DMS114 treated with DMSO at 0.1 percent for 48 hours (cell line): ENCODE measurements at regions not wholly inside any gene's neighbourhood (a gene's known extent, or its start where the extent isn't known, plus 50 kb on each side); places are given as distances from the start of the nearest gene placed in this dataset.

Experiments
- DNase-seq: peaks from one replicate; lab custom pipeline; 2025; ENCODE audit not compliant: unreplicated experiment; lab: John Stamatoyannopoulos, UW

GRCh38 chr18:68034296-68034695 lies 517.8 kb upstream of the DSEL start:
- DNase-seq: no peak

- DNase-seq: no peak
These were observed 516.9 kb upstream of the DSEL start for GRCh38 chr18:68033466-68033865.

- no peak for DNase-seq
These were observed 508.2 kb upstream of the DSEL start for GRCh38 chr18:68024716-68025115.

- no peak for DNase-seq
These were observed 500.9 kb upstream of the DSEL start for GRCh38 chr18:68017385-68017784.

- DNase-seq: no peak
These were observed 481.0 kb upstream of the DSEL start for GRCh38 chr18:67997496-67997895.

GRCh38 chr18:67995769-67996168 lies 479.2 kb upstream of the DSEL start:
- no peak for DNase-seq

GRCh38 chr18:67980241-67980640 lies 463.7 kb upstream of the DSEL start:
- no peak for DNase-seq

DNA sequence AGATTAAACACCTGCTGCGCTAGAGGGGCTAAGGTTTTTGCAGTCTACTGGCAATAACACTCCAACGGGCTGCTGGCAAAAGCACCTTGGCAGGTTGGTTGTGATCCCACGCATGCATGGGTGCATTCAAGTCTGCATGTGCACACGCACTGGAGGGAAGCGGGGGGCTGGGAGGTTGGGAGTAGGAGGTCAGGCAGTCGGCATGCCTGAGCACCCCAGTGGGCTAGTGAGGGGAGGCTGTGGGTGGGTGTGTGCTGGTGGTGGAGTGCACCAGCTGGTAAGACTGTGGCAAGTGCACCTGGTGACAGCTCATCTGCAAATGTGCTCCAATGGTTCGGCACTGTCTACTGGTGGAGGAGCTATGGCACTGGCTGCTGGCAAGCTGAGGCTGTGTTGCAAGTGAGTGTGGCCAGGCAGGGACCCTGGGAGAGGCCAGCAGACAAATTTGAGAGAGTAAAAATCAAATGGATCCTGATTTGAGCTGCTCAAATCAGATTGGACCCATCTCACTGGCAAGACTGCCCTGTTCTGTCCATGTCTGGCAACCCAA lies 460.6 kb upstream of the DSEL start:
- DNase-seq: no peak

GRCh38 chr18:67973916-67974315 lies 457.4 kb upstream of the DSEL start:
- no peak for DNase-seq

DNA sequence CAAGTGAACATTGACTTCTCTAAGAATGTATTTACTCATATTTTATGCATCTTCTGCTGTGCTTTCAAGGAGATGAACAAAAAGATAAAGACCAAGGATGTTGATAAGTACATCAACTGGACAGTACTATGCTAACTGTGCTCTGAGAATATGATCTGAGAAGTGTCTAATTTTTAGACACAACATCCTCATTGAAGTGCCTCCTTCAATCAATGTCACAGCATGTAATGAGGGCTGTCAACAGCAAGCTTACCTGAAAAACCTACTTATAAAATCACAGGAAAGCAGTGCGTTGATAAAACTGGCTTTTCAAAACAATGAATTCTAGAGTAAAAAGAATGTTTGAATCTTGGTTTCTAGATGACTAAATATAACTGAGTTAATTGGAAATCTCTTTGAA lies 452.9 kb upstream of the DSEL start:
- DNase-seq: no peak

DNA sequence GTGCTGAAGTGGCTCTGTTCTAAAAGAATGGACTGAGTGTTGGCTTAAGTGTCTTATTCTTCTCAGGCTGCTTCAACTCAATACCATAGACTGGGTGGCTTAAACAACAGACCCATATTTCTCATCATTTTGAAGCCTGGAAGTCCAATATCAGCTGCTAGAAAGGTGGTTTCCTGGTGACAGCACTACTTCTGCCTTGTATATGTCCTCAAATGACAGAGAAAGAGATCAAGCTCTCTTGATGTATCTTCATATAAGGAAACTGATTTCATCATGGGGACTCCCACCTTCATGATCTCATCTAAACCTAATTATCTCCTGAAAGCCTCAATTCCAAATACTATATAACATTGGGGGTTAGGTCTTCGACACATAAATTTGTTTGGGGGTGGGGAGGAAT lies 449.7 kb upstream of the DSEL start:
- DNase-seq: no peak

GRCh38 chr18:67964462-67964861 lies 447.9 kb upstream of the DSEL start:
- DNase-seq: no peak

DNA sequence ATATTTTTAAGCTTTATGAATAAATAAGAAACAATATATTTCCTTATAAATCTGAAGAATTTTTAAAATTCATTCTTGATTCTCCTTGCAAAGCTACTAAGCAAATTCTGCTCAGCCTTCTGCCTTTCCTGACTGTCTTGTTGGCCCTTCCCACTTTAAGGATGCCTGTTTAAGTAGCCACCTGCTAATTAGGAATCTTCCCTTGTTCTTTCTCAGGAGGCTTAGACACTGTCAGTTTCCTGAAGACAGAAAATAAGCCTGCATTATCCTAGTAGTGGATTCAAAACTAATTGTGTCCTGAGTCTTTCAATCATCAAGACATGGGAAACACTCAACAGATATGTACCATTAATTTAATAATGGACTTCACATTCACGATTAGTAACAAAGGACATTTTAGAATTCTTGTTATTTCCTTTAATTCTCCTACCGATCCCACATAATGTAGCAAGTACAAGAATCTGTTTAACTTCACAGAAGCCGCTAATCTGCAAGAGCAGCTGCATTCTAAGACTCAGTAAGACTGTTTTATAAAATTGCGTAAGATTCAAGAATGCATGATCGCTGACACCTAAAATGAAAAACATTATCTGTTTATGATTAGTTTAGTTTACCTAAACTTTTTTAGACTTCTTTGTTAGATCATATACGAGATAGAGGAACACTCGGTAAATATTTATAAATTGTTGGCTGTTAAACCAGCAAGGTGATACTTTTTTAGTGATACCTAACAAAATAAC lies 445.4 kb upstream of the DSEL start:
- no peak for DNase-seq

- no peak for DNase-seq
These were observed 441.2 kb upstream of the DSEL start for GRCh38 chr18:67957684-67958083.

- DNase-seq: no peak
These were observed 438.1 kb upstream of the DSEL start for GRCh38 chr18:67954594-67954993.

DNA sequence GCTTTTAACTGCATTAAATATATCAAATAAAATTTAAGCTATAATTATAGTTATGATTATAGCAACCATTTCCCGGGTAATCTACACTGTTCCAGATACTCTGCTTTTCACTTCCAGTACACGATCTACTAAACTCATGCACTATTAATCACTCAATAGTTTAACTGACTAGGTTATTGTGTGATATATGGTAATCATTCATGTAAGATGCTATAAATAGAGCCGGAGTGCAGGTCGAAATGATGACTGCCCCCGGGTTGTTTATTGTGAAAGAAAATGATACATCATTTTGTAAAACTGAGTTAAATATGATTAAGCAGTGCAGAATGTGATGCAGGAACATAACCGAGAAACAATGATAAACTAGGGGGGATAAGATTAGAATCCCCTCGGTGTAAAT lies 434.6 kb upstream of the DSEL start:
- DNase-seq: no peak

DNA sequence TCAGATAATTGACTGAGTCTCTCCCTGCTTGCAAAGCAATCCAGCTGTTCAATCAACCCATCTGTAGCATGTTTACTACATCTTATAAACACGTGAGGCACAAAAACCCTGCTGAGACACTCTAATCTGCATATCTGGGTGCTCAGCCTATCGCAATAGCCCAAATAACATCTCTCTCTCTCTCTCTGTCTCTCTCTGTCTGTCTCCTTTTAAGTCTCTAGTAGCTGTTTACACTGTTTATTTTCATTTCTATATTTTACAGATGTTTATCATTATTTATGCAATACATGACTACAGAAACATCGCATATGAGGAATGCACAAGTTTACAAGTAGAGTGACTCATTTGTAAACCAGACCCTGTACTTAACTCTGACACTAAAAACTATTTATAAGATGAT lies 422.1 kb upstream of the DSEL start:
- DNase-seq: no peak

- no peak for DNase-seq
These were observed 419.1 kb upstream of the DSEL start for GRCh38 chr18:67935638-67936037.

DNA sequence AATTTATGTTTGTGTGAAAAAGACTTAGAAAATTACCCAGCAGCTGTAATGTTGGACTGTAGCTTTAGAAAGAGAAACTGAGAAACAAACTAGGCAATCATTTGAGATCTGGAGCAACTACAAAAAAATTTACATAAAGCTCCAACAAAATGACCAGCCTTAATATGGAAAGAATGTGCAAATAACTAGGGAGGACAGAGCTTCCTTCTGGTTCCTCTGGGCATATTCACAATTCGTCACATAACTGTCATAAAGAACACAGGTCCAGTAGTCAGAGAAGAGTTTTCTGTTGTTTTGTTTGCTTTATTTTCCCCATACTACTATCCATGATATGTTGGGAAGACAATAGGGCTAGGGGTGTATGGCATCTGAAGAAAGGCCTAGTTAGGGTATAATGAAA lies 416.8 kb upstream of the DSEL start:
- no peak for DNase-seq

DNA sequence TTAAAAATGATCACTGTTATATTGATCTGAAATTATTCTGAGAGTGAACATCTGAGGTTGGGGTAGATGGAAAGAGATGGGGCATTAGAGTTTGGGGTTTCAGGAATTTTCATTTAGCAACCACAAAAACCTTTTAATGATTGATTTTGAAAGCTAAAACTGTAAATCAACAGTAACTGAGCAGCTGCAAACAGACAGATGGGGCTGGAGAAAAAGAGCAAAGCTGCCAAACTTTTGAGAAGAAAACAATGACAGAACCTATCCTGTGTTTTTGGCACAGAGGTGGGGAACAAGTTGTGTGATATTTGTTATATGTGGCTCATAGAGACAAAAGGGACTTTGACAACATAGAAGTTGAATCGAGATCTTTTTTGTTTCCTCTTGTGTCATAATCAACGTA lies 415.8 kb upstream of the DSEL start:
- DNase-seq: no peak

DNA sequence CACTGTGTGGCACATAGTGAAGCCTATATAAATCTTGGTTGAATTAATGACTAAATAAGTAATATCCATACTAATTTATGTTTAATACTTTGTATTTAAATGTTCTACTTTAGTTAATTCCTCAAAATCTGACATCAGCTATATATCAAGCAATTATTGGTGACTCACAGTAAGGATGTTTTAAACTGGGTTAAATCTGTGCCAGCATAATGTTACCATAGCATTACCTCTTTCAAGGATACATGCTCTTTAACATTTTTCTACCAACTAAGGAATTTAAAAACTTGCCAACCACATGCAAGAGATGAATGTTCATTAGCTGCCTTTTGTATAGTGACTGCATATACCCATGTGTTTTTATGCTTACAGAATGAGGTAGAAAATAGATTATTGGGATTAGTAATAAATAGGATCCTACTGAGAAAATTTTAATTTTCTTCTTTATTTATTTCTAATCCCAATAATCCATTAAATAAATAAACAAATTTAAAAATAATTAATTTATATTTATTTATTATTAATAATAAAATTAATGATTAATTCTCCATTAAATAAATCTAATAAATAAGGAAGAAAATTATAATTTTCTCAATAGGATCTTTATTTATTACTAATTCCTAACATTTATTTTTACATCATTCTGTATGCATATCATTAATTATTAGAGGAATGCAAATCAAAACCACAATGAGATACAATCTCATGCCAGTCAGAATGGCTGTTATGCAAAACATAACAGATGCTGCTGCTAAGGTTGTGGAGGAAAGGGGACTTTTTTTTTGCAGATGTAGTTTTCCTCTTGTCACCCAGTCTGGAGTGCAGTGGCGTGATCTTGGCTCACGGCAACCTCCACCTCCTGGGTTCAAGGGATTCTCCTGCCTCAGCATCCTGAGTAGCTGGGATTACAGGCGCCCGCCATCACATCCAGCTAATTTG lies 410.7 kb upstream of the DSEL start:
- no peak for DNase-seq

GRCh38 chr18:67924656-67925055 lies 408.1 kb upstream of the DSEL start:
- no peak for DNase-seq
